ENCODE measurements at regions not wholly inside any gene's neighbourhood (a gene's known extent, or its start where the extent isn't known, plus 50 kb on each side); places are given as distances from the start of the nearest gene placed in this dataset.

GRCh38 chr3:99321261-99321660, 317.1 kb upstream of the COL8A1 start:
- Histone ChIP-seq H3K4me3 (no peak overlapping the region), H3K27me3 (no peaks in the 10 kb centered on the region), H3K27ac (no peak overlapping the region), H3K36me3 (no peaks in the 10 kb centered on the region), H3K4me1 (no peaks in the 10 kb centered on the region), H3K9me3 (no peaks in the 10 kb centered on the region)
- ATAC-seq (ENCODE audit: low FRiP score in 2 of 2): no peak
- WGBS, 2 donors: 70 to 71% methylated on average over 1 of the region's 1 CpG
- TF ChIP-seq POLR2A (IDR thresholded peaks at IDR 0.05): no peak
- TF ChIP-seq POLR2AphosphoS5 (IDR thresholded peaks at IDR 0.05): no peak
- TF ChIP-seq CTCF (IDR thresholded peaks at IDR 0.05): no peak
- no peak for TF ChIP-seq EP300 (IDR thresholded peaks at IDR 0.05)
- DNase-seq: no peak

GRCh38 chr3:99319961-99320360, 318.4 kb upstream of the COL8A1 start:
- Histone ChIP-seq H3K27me3 (no peaks in the 10 kb centered on the region), H3K4me3 (no peak overlapping the region), H3K9me3 (no peaks in the 10 kb centered on the region), H3K27ac (no peak overlapping the region), H3K4me1 (no peaks in the 10 kb centered on the region), H3K36me3 (no peaks in the 10 kb centered on the region)
- ATAC-seq (ENCODE audit: low FRiP score in 2 of 2): peak in 1 of 2 donors; percentile 43
- TF ChIP-seq CTCF (IDR thresholded peaks at IDR 0.05): no peak
- TF ChIP-seq POLR2AphosphoS5 (IDR thresholded peaks at IDR 0.05): no peak
- no peak for TF ChIP-seq POLR2A (IDR thresholded peaks at IDR 0.05)
- TF ChIP-seq EP300 (IDR thresholded peaks at IDR 0.05): no peak
- WGBS, 2 donors: 59 to 69% methylated on average over 2 of the region's 2 CpGs
- DNase-seq: no peak

- TF ChIP-seq POLR2A (IDR thresholded peaks at IDR 0.05): no peak
- no peak for TF ChIP-seq EP300 (IDR thresholded peaks at IDR 0.05)
- no peak for TF ChIP-seq CTCF (IDR thresholded peaks at IDR 0.05)
- no peak for TF ChIP-seq POLR2AphosphoS5 (IDR thresholded peaks at IDR 0.05)
- ATAC-seq (ENCODE audit: low FRiP score in 2 of 2) (no peak), DNase-seq (no peak)
- no peak overlapping the region for H3K27ac ChIP-seq
- H3K9me3 ChIP-seq: no peaks in the 10 kb centered on the region
- no peaks in the 10 kb centered on the region for H3K4me1 ChIP-seq
- no peaks in the 10 kb centered on the region for H3K36me3 ChIP-seq
- WGBS, 2 donors: 79 to 88% methylated on average over 1 of the region's 1 CpG
- no peaks in the 10 kb centered on the region for H3K27me3 ChIP-seq
- no peak overlapping the region for H3K4me3 ChIP-seq
These were observed 318.9 kb upstream of the COL8A1 start for GRCh38 chr3:99319450-99319849.

- ATAC-seq (ENCODE audit: low FRiP score in 2 of 2): no peak
- TF ChIP-seq POLR2A (IDR thresholded peaks at IDR 0.05) (no peak), CTCF (IDR thresholded peaks at IDR 0.05) (no peak), EP300 (IDR thresholded peaks at IDR 0.05) (no peak), POLR2AphosphoS5 (IDR thresholded peaks at IDR 0.05) (no peak)
- no peaks in the 10 kb centered on the region for H3K27me3 ChIP-seq
- no peaks in the 10 kb centered on the region for H3K36me3 ChIP-seq
- WGBS, 2 donors: 53 to 69% methylated on average over 2 of the region's 2 CpGs
- H3K4me3 ChIP-seq: no peak overlapping the region
- no peak overlapping the region for H3K27ac ChIP-seq
- H3K4me1 ChIP-seq: no peaks in the 10 kb centered on the region
- no peaks in the 10 kb centered on the region for H3K9me3 ChIP-seq
- DNase-seq: no peak
These were observed 321.2 kb upstream of the COL8A1 start for GRCh38 chr3:99317201-99317600.

GRCh38 chr3:99315896-99316295, 322.5 kb upstream of the COL8A1 start:
- H3K4me1 ChIP-seq: no peaks in the 10 kb centered on the region
- ATAC-seq (ENCODE audit: low FRiP score in 2 of 2) (no peak), DNase-seq (no peak)
- TF ChIP-seq POLR2A (IDR thresholded peaks at IDR 0.05) (no peak), CTCF (IDR thresholded peaks at IDR 0.05) (no peak), EP300 (IDR thresholded peaks at IDR 0.05) (no peak), POLR2AphosphoS5 (IDR thresholded peaks at IDR 0.05) (no peak)
- no peak overlapping the region for H3K27ac ChIP-seq
- H3K4me3 ChIP-seq: no peak overlapping the region
- H3K9me3 ChIP-seq: no peaks in the 10 kb centered on the region
- no peaks in the 10 kb centered on the region for H3K36me3 ChIP-seq
- 71 to 73% methylated on average over 3 of the region's 3 CpGs for WGBS, 2 donors
- H3K27me3 ChIP-seq: no peaks in the 10 kb centered on the region

Measured in upper lobe of left lung (tissue), 6 donors.